ENCODE measurements at regions not wholly inside any gene's neighbourhood (a gene's known extent, or its start where the extent isn't known, plus 50 kb on each side); places are given as distances from the start of the nearest gene placed in this dataset.

GRCh38 chr11:33594188-33594587 lies 106.4 kb downstream of the C11orf91 start:
- H3K9me2 ChIP-seq (ENCODE audit: insufficient read depth, low read length) = no peaks in the 10 kb centered on the region
- H3K4me2 ChIP-seq (ENCODE audit: low read length) = no peak overlapping the region
- no peaks in the 10 kb centered on the region for H3K9me3 ChIP-seq (ENCODE audit: low read length)
- ChIA-PET POLR2A (interaction anchor here (0.6 to 1.0 kb wide), 2 partner anchors 47 to 408 kb away, joined by 3 read pairs; no protein-coding TSS in a partner anchor), CTCF (ENCODE audit: unreplicated experiment) (interaction anchor here (1.0 kb wide), 1 partner anchor 12 kb away, joined by 3 read pairs; no protein-coding TSS in a partner anchor)
- TF ChIP-seq EZH2phosphoT487 (IDR thresholded peaks at IDR 0.05; ENCODE audit: borderline replicate concordance, low read depth, low read length) (no peak), CTCF (conservative IDR thresholded peaks at IDR 0.05; ENCODE audit: low read length) (no peak)
- no peak overlapping the region for H3K27ac ChIP-seq (ENCODE audit: low read depth, low read length, poor library complexity, severe bottlenecking)
- H3K36me3 ChIP-seq (ENCODE audit: insufficient read depth, low read length) = peaks cover 51% of the 10 kb centered on the region
- H2AFZ ChIP-seq (ENCODE audit: low read length) = no peak overlapping the region
- H3K79me2 ChIP-seq (ENCODE audit: insufficient read depth, low read depth, low read length) = no peaks in the 10 kb centered on the region
- no peak overlapping the region for H3K4me3 ChIP-seq (ENCODE audit: low read depth, low read length, poor library complexity, severe bottlenecking)
- no peak for DNase-seq (ENCODE audit: low spot score)
- H3K4me1 ChIP-seq (ENCODE audit: insufficient read depth, low read length, poor library complexity, severe bottlenecking) = no peaks in the 10 kb centered on the region
- no peaks in the 10 kb centered on the region for H4K20me1 ChIP-seq (ENCODE audit: insufficient read depth, low read length)
- BruUV-seq (replicated peaks) = no TSS peak
- intact Hi-C loops (cut with micrococcal nuclease; ENCODE audit: unreplicated experiment) = no loop called here

- H3K4me3 ChIP-seq (ENCODE audit: low read depth, low read length, poor library complexity, severe bottlenecking) = no peak overlapping the region
- no peaks in the 10 kb centered on the region for H3K9me3 ChIP-seq (ENCODE audit: low read length)
- POLR2A ChIA-PET = interaction anchor here (0.9 to 1.0 kb wide), 2 partner anchors 17 to 46 kb away, joined by 3 read pairs; no protein-coding TSS in a partner anchor
- no peaks in the 10 kb centered on the region for H4K20me1 ChIP-seq (ENCODE audit: insufficient read depth, low read length)
- H3K9me2 ChIP-seq (ENCODE audit: insufficient read depth, low read length) = no peaks in the 10 kb centered on the region
- H2AFZ ChIP-seq (ENCODE audit: low read length) = no peak overlapping the region
- H3K27ac ChIP-seq (ENCODE audit: low read depth, low read length, poor library complexity, severe bottlenecking) = no peak overlapping the region
- BruUV-seq (replicated peaks) = no TSS peak
- intact Hi-C loops (cut with micrococcal nuclease; ENCODE audit: unreplicated experiment) = no loop called here
- CTCF ChIA-PET (ENCODE audit: unreplicated experiment) = no interaction called here
- no peaks in the 10 kb centered on the region for H3K4me1 ChIP-seq (ENCODE audit: insufficient read depth, low read length, poor library complexity, severe bottlenecking)
- no peaks in the 10 kb centered on the region for H3K79me2 ChIP-seq (ENCODE audit: insufficient read depth, low read depth, low read length)
- peaks cover 74% of the 10 kb centered on the region for H3K36me3 ChIP-seq (ENCODE audit: insufficient read depth, low read length)
- TF ChIP-seq CTCF (conservative IDR thresholded peaks at IDR 0.05; ENCODE audit: low read length) (no peak), EZH2phosphoT487 (IDR thresholded peaks at IDR 0.05; ENCODE audit: borderline replicate concordance, low read depth, low read length) (no peak)
- H3K4me2 ChIP-seq (ENCODE audit: low read length) = no peak overlapping the region
- DNase-seq (ENCODE audit: low spot score) = no peak
Measured at GRCh38 chr11:33590441-33590840, 110.2 kb downstream of the C11orf91 start.

- no peak for DNase-seq (ENCODE audit: low spot score)
- BruUV-seq (replicated peaks) = no TSS peak
- Histone ChIP-seq H3K9me2 (ENCODE audit: insufficient read depth, low read length) (no peaks in the 10 kb centered on the region), H3K79me2 (ENCODE audit: insufficient read depth, low read depth, low read length) (no peaks in the 10 kb centered on the region), H2AFZ (ENCODE audit: low read length) (no peak overlapping the region), H3K4me1 (ENCODE audit: insufficient read depth, low read length, poor library complexity, severe bottlenecking) (no peaks in the 10 kb centered on the region), H3K9me3 (ENCODE audit: low read length) (no peaks in the 10 kb centered on the region), H3K36me3 (ENCODE audit: insufficient read depth, low read length) (peaks cover 77% of the 10 kb centered on the region), H3K4me2 (ENCODE audit: low read length) (no peak overlapping the region), H3K4me3 (ENCODE audit: low read depth, low read length, poor library complexity, severe bottlenecking) (no peak overlapping the region), H3K27ac (ENCODE audit: low read depth, low read length, poor library complexity, severe bottlenecking) (no peak overlapping the region), H4K20me1 (ENCODE audit: insufficient read depth, low read length) (no peaks in the 10 kb centered on the region)
- intact Hi-C loops (cut with micrococcal nuclease; ENCODE audit: unreplicated experiment) = no loop called here
- TF ChIP-seq EZH2phosphoT487 (IDR thresholded peaks at IDR 0.05; ENCODE audit: borderline replicate concordance, low read depth, low read length) (no peak), CTCF (conservative IDR thresholded peaks at IDR 0.05; ENCODE audit: low read length) (no peak)
- ChIA-PET POLR2A (interaction anchor here (0.6 to 0.9 kb wide), 2 partner anchors 14 to 545 kb away, joined by 3 read pairs; no protein-coding TSS in a partner anchor), CTCF (ENCODE audit: unreplicated experiment) (interaction anchor here (0.9 kb wide), 1 partner anchor 12 kb away, joined by 3 read pairs; no protein-coding TSS in a partner anchor)
Measured at GRCh38 chr11:33588056-33588455, 112.6 kb downstream of the C11orf91 start.

Data from OCI-LY7 (cell line).